ENCODE measurements at regions not wholly inside any gene's neighbourhood (a gene's known extent, or its start where the extent isn't known, plus 50 kb on each side); places are given as distances from the start of the nearest gene placed in this dataset.

DNA sequence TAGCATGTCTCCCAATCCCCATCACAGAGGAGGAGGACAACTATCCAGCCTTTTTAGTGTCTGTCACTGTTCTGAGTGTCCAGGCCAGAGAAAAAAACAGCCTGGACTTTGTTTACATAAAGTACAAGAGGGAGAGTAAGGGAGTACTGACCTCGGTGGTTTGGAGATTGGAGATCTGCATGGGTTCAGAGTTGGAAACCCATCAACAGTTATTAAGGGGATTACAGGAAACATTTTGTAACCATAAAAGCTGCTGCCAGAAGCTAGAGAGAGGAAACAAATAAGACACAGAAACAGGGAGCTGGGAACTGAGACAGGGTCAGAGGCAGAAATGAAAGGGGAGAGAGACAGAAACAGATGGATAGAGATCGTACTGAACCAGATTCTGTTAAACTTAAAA is 131.5 kb upstream of the CTTNBP2NL start:
- TF ChIP-seq CREB1 (IDR thresholded peaks at IDR 0.05), result no peak
- no peak for TF ChIP-seq CREB1 (CRISPR knock-in tag; IDR thresholded peaks at IDR 0.05)
- TF ChIP-seq EWSR1 (IDR thresholded peaks at IDR 0.05; ENCODE audit: borderline replicate concordance, low read depth, partially characterized antibody), result no peak
- no peak for TF ChIP-seq ZNF655 (CRISPR knock-in tag; IDR thresholded peaks at IDR 0.05)
- TF ChIP-seq HMGN3 (IDR thresholded peaks at IDR 0.05; ENCODE audit: borderline replicate concordance, extremely low read depth, insufficient read length, low read depth, low read length), result no peak
- TF ChIP-seq E2F6 (IDR thresholded peaks at IDR 0.05; ENCODE audit: borderline replicate concordance in 1 of 2, extremely low read depth in 1 of 2, insufficient read depth in 1 of 2, insufficient read length in 1 of 2, low read depth in 1 of 2, low read length in 1 of 2, poor library complexity in 1 of 2, severe bottlenecking in 1 of 2), result no peak
- TF ChIP-seq, protein P1, sequence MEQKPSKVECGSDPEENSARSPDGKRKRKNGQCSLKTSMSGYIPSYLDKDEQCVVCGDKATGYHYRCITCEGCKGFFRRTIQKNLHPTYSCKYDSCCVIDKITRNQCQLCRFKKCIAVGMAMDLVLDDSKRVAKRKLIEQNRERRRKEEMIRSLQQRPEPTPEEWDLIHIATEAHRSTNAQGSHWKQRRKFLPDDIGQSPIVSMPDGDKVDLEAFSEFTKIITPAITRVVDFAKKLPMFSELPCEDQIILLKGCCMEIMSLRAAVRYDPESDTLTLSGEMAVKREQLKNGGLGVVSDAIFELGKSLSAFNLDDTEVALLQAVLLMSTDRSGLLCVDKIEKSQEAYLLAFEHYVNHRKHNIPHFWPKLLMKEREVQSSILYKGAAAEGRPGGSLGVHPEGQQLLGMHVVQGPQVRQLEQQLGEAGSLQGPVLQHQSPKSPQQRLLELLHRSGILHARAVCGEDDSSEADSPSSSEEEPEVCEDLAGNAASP (IDR thresholded peaks at IDR 0.05), result no peak
- no peak for TF ChIP-seq U2AF2 (optimal IDR thresholded peaks at IDR 0.05; ENCODE audit: low read depth, low read length)
- no peak for TF ChIP-seq NR2C2 (CRISPR knock-in tag; IDR thresholded peaks at IDR 0.05)
- no peak for TF ChIP-seq NR2C2 (tag; IDR thresholded peaks at IDR 0.05)
- TF ChIP-seq ZNF445 (CRISPR knock-in tag; IDR thresholded peaks at IDR 0.05; ENCODE audit: low read depth), result no peak
- no peak for TF ChIP-seq RBM22 (IDR thresholded peaks at IDR 0.05; ENCODE audit: low read depth, low read length, poor library complexity, severe bottlenecking)
- TF ChIP-seq ATF1 (CRISPR knock-in tag; IDR thresholded peaks at IDR 0.05), result no peak
- no peak for TF ChIP-seq ATF1 (tag; IDR thresholded peaks at IDR 0.05)
- no peak for TF ChIP-seq HNRNPUL1 (IDR thresholded peaks at IDR 0.05; ENCODE audit: low read length)
- no peak for TF ChIP-seq MAZ (CRISPR knock-in tag; conservative IDR thresholded peaks at IDR 0.05 in 1 of 2, IDR thresholded peaks at IDR 0.05 in 1 of 2)
- Histone ChIP-seq H3K4me3 (no peak overlapping the region), H4K20me1 (replicated peaks; ENCODE audit: control insufficient read depth, insufficient read depth, low read length) (no peaks in the 10 kb centered on the region), H3K4me2 (ENCODE audit: insufficient read depth, low read length) (no peak overlapping the region), H3K9ac (ENCODE audit: insufficient read depth in 1 of 2, low read depth in 2 of 2, low read length in 2 of 2) (no peak overlapping the region), H2AFZ (ENCODE audit: low read depth, low read length) (no peak overlapping the region), H3K79me2 (ENCODE audit: control insufficient read depth, insufficient read depth, low read length) (no peaks in the 10 kb centered on the region), H3K9me1 (ENCODE audit: control insufficient read depth, insufficient read depth, low read length) (no peaks in the 10 kb centered on the region), H3K27ac (ENCODE audit: extremely low read depth, low read depth, low read length) (no peak overlapping the region), H3K9me3 (replicated peaks; ENCODE audit: control insufficient read depth, insufficient read depth, low read depth, low read length) (no peaks in the 10 kb centered on the region), H3K36me3 (ENCODE audit: control insufficient read depth, insufficient read depth, low read length) (no peaks in the 10 kb centered on the region), H3K27me3 (ENCODE audit: control insufficient read depth in 2 of 2, insufficient read depth in 2 of 2, low read length in 2 of 2) (no peaks in the 10 kb centered on the region), H3K4me1 (replicated peaks in 1 of 2; ENCODE audit: control insufficient read depth in 2 of 2, insufficient read depth in 2 of 2, low read length in 2 of 2) (peaks cover 0 to 9% of the 10 kb centered on the region in 2 experiments; a peak in 2 of 5 replicates)
- no peak for ATAC-seq
- 0% methylated on average over 2 of the region's 2 CpGs for WGBS (ENCODE audit: insufficient coverage, low coverage, missing lambda C conversion rate)
- FAIRE-seq, result no peak
- no peak for DNase-seq (ENCODE audit: extremely low read depth in 1 of 4, low spot score in 3 of 4)
- ChIA-PET POLR2A (interaction anchor here (0.7 kb wide), 1 partner anchor 126 kb away, joined by 3 read pairs; no protein-coding TSS in a partner anchor), CTCF (ENCODE audit: low intra/inter-chr PET ratio) (no interaction called here)
- intact Hi-C loops (cut with micrococcal nuclease), result no loop called here
- in situ Hi-C loops (cut with MboI), result no loop called here
- BruUV-seq (replicated peaks), result no TSS peak

Data from K562 (cell line).